Fibroblast of mammary gland (primary cell): ENCODE measurements at regions not wholly inside any gene's neighbourhood (a gene's known extent, or its start where the extent isn't known, plus 50 kb on each side); places are given as distances from the start of the nearest gene placed in this dataset.

ENCODE experiments used
- DNase-seq: peaks from one replicate; pipeline ENCODE4 v3.0.0-alpha.2; 2010; ENCODE audit warnings: low read depth
- H3K4me3 ChIP-seq: 2 replicates; pipeline ENCODE4 v1.5.1; 2011; ENCODE audit warnings: low read depth, mild to moderate bottlenecking, low read length, moderate library complexity; ENCODE audit not compliant: control insufficient read depth
- TF ChIP-seq, protein P1 (sequence below): conservative IDR thresholded peaks from 2 replicates; pipeline ENCODE4 v1.5.1; 2011; ENCODE audit warnings: low read depth, low read length, inconsistent platforms; ENCODE audit not compliant: control insufficient read depth, insufficient read depth

DNA sequence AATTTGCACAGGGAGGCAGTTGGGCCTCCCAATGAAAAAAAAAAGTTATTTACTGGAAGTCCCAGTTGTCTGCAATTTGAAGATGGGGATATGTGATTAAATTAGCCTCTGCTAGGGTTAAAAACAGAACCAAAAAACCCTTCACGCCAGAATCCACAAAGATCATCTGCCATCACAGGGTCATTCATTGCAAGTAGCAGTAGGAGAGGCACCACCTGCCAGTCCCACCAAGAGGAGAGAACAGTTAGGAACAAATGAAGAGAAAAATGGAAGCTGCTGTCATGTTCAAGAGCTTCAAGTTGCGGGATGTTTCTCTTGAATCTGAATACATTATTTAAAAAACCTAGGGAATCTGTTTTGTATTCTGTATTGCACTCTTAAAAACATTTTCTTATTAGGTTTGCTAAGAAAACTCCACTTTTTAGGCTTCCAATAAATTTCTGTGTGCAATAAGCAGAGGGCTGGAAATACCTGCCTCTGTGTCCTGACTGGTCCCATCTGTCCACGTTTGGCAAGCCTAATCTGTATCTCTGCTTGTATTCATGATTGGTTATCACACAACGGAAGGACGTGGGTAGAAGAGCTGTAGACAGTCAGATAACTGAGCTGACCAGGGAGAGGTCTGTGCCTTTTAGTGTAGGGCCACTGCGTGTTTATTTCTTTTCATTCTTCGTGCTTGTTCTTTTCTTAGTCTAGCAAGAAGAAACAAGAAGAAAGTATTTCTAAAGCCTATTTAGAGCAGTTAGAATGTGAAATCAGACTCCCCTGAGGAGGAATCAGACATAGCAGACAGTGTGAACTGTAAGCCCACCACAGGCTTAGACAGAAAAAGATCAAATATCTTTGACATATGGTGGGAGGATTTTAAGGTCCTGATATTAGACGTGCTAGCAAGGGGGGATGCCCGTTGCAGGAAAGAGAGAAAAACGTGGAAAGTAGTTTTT is 630.6 kb upstream of the SEMA6A start:
- H3K4me3 ChIP-seq, result no peak overlapping the region
- no peak for DNase-seq
- TF ChIP-seq, protein P1, sequence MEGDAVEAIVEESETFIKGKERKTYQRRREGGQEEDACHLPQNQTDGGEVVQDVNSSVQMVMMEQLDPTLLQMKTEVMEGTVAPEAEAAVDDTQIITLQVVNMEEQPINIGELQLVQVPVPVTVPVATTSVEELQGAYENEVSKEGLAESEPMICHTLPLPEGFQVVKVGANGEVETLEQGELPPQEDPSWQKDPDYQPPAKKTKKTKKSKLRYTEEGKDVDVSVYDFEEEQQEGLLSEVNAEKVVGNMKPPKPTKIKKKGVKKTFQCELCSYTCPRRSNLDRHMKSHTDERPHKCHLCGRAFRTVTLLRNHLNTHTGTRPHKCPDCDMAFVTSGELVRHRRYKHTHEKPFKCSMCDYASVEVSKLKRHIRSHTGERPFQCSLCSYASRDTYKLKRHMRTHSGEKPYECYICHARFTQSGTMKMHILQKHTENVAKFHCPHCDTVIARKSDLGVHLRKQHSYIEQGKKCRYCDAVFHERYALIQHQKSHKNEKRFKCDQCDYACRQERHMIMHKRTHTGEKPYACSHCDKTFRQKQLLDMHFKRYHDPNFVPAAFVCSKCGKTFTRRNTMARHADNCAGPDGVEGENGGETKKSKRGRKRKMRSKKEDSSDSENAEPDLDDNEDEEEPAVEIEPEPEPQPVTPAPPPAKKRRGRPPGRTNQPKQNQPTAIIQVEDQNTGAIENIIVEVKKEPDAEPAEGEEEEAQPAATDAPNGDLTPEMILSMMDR, result no peak

DNA sequence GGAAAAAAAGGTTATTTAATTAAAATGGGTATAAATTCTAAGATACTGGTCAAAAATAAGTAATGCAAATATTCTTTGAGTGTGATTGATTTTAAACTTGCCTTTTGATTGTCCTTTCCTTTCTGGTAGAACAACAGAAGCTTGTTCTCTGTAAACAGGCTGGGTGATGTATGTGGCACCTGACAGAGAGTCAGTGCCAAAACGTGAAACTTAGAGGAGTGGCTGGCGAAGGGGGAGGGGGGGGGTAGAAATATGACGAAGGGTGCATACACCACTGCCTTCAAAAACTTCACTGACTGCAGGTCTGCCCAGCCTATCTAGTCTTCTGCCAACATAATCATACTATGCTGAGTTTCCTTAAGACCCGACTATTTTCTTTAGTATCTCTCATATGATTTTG is 629.8 kb upstream of the SEMA6A start:
- no peak for DNase-seq
- TF ChIP-seq, protein P1, result no peak
- no peak overlapping the region for H3K4me3 ChIP-seq

- H3K4me3 ChIP-seq, result no peak overlapping the region
- DNase-seq, result no peak
- TF ChIP-seq, protein P1, result no peak
Measured at GRCh38 chr5:117203584-117203983, 629.0 kb upstream of the SEMA6A start.

- H3K4me3 ChIP-seq, result no peak overlapping the region
Measured at GRCh38 chr5:117201001-117201400, 626.4 kb upstream of the SEMA6A start.

DNA sequence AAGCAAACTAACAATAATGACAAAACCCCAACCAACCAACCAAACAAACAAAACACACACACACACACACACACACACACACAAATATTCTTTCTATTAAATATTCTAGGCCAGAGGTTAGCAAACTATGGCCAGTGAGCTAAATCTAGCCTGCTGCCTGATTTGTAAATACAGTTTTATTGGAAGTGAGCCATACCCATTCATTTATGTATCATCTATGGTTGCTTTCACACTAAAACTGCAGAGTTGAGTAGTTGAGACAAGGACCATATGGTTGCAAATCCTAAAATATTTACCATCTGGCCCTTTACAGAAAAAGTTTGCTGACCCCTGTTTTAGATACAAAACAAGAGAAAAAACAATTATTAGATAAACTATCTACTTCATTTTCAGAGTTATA is 620.5 kb upstream of the SEMA6A start:
- no peak overlapping the region for H3K4me3 ChIP-seq
- DNase-seq, result no peak
- TF ChIP-seq, protein P1, result no peak

More at GRCh38 chr5:117201001-117201400, 626.4 kb upstream of the SEMA6A start:
- TF ChIP-seq, protein P1, result no peak
- DNase-seq, result no peak

DNA sequence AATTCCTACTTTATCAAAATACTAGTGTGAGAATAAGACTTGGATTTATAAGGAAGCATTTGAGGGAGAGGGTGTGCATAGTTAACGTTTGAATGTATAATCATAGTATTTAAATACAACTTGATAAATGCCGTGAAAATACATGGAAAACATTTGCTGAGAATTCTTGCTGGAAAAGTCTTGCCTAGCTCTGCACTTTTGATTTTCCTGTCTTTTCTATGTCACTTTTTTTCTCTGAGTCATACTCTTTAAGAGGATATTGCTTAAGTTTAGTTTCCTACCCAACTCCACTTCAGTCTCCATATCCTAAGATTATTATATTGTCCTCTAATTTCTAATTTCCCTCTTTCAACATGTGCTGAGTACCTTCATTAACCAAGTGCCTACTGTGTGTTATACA is 616.6 kb upstream of the SEMA6A start:
- DNase-seq, result no peak
- H3K4me3 ChIP-seq, result no peak overlapping the region
- TF ChIP-seq, protein P1, result no peak
